ENCODE measurements at regions not wholly inside any gene's neighbourhood (a gene's known extent, or its start where the extent isn't known, plus 50 kb on each side); places are given as distances from the start of the nearest gene placed in this dataset.
"Not testable (repeated sequence)": the region's sequence is repeated elsewhere in the genome, so short reads cannot be mapped to it uniquely, and the experiment has no call there.

- Histone ChIP-seq H3K4me3 (ENCODE audit: low read depth in 1 of 2, low read length in 2 of 2) (no peak overlapping the region), H3K27ac (ENCODE audit: low read length) (no peak overlapping the region), H3K27me3 (ENCODE audit: low read depth, low read length) (no peaks in the 10 kb centered on the region), H3K4me1 (ENCODE audit: control insufficient read depth in 1 of 2, insufficient read depth in 2 of 2, low read length in 2 of 2) (no peaks in the 10 kb centered on the region), H3K9me3 (ENCODE audit: control insufficient read depth in 1 of 2, low read length in 2 of 2) (no peaks in the 10 kb centered on the region), H3K36me3 (ENCODE audit: control insufficient read depth in 1 of 2, insufficient read depth in 2 of 2, low read length in 2 of 2) (no peaks in the 10 kb centered on the region)
These were observed 389.3 kb downstream of the KCNA4 start for GRCh38 chr11:29627541-29627940.

DNA sequence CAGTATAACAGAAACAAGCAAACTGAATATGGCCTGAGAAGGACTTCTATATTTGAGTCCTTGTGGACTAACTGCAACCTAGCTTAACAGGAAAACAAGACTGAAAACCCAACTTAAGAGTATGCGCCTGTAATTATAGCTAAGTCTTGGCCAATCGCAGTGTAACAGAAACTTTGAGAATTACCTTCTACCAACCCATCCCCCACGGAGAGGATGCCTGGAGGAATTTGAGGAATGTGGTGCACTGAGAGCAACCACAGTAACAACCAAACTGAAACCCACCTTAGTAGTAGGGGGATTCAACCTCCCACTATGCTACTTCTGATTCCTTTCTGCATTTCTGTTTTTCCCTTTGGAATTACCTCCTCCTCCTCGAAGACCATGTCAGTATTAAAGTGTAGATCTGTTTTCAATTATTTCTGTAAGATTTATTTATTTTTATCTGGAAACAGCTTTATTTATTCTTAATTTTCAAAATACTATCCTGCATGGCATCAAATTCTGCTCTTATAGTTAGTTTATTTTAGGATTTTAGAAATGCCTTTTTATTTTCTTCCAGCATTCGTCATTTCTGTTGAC, 393.6 kb downstream of the KCNA4 start:
- Histone ChIP-seq H3K27me3 (ENCODE audit: low read depth, low read length) (no peaks in the 10 kb centered on the region), H3K4me1 (ENCODE audit: control insufficient read depth in 1 of 2, insufficient read depth in 2 of 2, low read length in 2 of 2) (no peaks in the 10 kb centered on the region), H3K9me3 (ENCODE audit: control insufficient read depth in 1 of 2, low read length in 2 of 2) (no peaks in the 10 kb centered on the region), H3K4me3 (ENCODE audit: low read depth in 1 of 2, low read length in 2 of 2) (no peak overlapping the region), H3K27ac (ENCODE audit: low read length) (no peak overlapping the region), H3K36me3 (ENCODE audit: control insufficient read depth in 1 of 2, insufficient read depth in 2 of 2, low read length in 2 of 2) (no peaks in the 10 kb centered on the region)

- H3K27ac ChIP-seq (ENCODE audit: low read length), result no peak overlapping the region
- no peaks in the 10 kb centered on the region for H3K36me3 ChIP-seq (ENCODE audit: control insufficient read depth in 1 of 2, insufficient read depth in 2 of 2, low read length in 2 of 2)
- H3K9me3 ChIP-seq (ENCODE audit: control insufficient read depth in 1 of 2, low read length in 2 of 2), result no peaks in the 10 kb centered on the region
- no peak overlapping the region for H3K4me3 ChIP-seq (ENCODE audit: low read depth in 1 of 2, low read length in 2 of 2)
- H3K4me1 ChIP-seq (ENCODE audit: control insufficient read depth in 1 of 2, insufficient read depth in 2 of 2, low read length in 2 of 2), result no peaks in the 10 kb centered on the region
- no peaks in the 10 kb centered on the region for H3K27me3 ChIP-seq (ENCODE audit: low read depth, low read length)
These were observed 400.2 kb downstream of the KCNA4 start for GRCh38 chr11:29616611-29617010.

- Histone ChIP-seq H3K36me3 (ENCODE audit: control insufficient read depth in 1 of 2, insufficient read depth in 2 of 2, low read length in 2 of 2) (no peaks in the 10 kb centered on the region), H3K27me3 (ENCODE audit: low read depth, low read length) (no peaks in the 10 kb centered on the region), H3K4me3 (ENCODE audit: low read depth in 1 of 2, low read length in 2 of 2) (no peak overlapping the region), H3K27ac (ENCODE audit: low read length) (no peak overlapping the region), H3K4me1 (ENCODE audit: control insufficient read depth in 1 of 2, insufficient read depth in 2 of 2, low read length in 2 of 2) (no peaks in the 10 kb centered on the region), H3K9me3 (ENCODE audit: control insufficient read depth in 1 of 2, low read length in 2 of 2) (no peaks in the 10 kb centered on the region)
These were observed 404.4 kb downstream of the KCNA4 start for GRCh38 chr11:29612423-29612822.

- H3K27me3 ChIP-seq (ENCODE audit: low read depth, low read length), result no peaks in the 10 kb centered on the region
- H3K27ac ChIP-seq (ENCODE audit: low read length), result no peak overlapping the region
- H3K4me1 ChIP-seq (ENCODE audit: control insufficient read depth in 1 of 2, insufficient read depth in 2 of 2, low read length in 2 of 2), result no peaks in the 10 kb centered on the region
- H3K9me3 ChIP-seq (ENCODE audit: control insufficient read depth in 1 of 2, low read length in 2 of 2), result no peaks in the 10 kb centered on the region
- no peaks in the 10 kb centered on the region for H3K36me3 ChIP-seq (ENCODE audit: control insufficient read depth in 1 of 2, insufficient read depth in 2 of 2, low read length in 2 of 2)
- H3K4me3 ChIP-seq (ENCODE audit: low read depth in 1 of 2, low read length in 2 of 2), result no peak overlapping the region
These were observed 410.3 kb downstream of the KCNA4 start for GRCh38 chr11:29606330-29607031.

DNA sequence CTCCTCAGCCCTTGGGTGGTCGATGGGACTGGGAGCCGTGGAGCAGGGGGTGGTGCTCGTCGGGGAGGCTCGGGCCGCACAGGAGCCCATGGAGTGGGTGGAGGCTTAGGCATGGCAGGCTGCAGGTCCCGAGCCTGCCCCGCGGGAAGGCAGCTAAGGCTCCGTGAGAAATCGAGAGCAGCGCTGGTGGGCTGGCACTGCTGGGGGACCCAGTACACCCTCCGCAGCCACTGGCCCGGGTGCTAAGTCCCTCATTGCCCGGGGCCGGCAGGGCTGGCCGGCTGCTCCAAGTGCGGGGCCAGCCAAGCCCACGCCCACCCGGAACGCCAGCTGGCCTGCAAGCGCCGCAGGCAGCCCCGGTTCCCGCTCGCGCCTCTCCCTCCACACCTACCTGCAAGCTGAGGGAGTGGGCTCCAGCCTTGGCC, 416.7 kb downstream of the KCNA4 start:
- not testable (repeated sequence) for H3K9me3 ChIP-seq (ENCODE audit: control insufficient read depth in 1 of 2, low read length in 2 of 2); H3K27ac ChIP-seq (ENCODE audit: low read length); H3K4me1 ChIP-seq (ENCODE audit: control insufficient read depth in 1 of 2, insufficient read depth in 2 of 2, low read length in 2 of 2); H3K36me3 ChIP-seq (ENCODE audit: control insufficient read depth in 1 of 2, insufficient read depth in 2 of 2, low read length in 2 of 2); H3K27me3 ChIP-seq (ENCODE audit: low read depth, low read length); H3K4me3 ChIP-seq (ENCODE audit: low read depth in 1 of 2, low read length in 2 of 2)

DNA sequence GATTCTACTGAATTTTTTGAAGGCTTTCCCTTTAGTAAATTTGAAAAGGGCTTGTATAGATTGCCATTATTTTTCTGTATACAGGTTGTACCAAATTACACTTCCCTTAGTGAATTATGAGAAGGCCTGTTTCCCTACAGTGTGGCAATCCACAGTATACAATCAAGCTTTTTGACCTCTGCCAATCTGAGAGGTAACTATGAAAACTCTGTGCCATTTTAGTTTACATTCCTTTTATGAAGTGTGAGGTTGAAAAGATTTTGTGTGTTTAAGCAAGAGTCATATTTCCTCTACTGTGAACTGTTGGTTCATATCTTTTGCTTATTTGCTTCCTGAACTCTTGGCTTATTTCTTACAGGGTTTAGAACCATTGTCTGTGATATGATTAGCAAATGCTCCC, 432.5 kb downstream of the KCNA4 start:
- H3K27me3 ChIP-seq (ENCODE audit: low read depth, low read length), result no peaks in the 10 kb centered on the region
- H3K4me1 ChIP-seq (ENCODE audit: control insufficient read depth in 1 of 2, insufficient read depth in 2 of 2, low read length in 2 of 2), result no peaks in the 10 kb centered on the region
- no peak overlapping the region for H3K27ac ChIP-seq (ENCODE audit: low read length)
- no peaks in the 10 kb centered on the region for H3K36me3 ChIP-seq (ENCODE audit: control insufficient read depth in 1 of 2, insufficient read depth in 2 of 2, low read length in 2 of 2)
- H3K9me3 ChIP-seq (ENCODE audit: control insufficient read depth in 1 of 2, low read length in 2 of 2), result peaks cover 0 to 3% of the 10 kb centered on the region in 2 donors
- H3K4me3 ChIP-seq (ENCODE audit: low read depth in 1 of 2, low read length in 2 of 2), result no peak overlapping the region

- no peaks in the 10 kb centered on the region for H3K4me1 ChIP-seq (ENCODE audit: control insufficient read depth in 1 of 2, insufficient read depth in 2 of 2, low read length in 2 of 2)
- no peak overlapping the region for H3K27ac ChIP-seq (ENCODE audit: low read length)
- H3K36me3 ChIP-seq (ENCODE audit: control insufficient read depth in 1 of 2, insufficient read depth in 2 of 2, low read length in 2 of 2), result no peaks in the 10 kb centered on the region
- H3K9me3 ChIP-seq (ENCODE audit: control insufficient read depth in 1 of 2, low read length in 2 of 2), result peaks cover 0 to 3% of the 10 kb centered on the region in 2 donors
- no peak overlapping the region for H3K4me3 ChIP-seq (ENCODE audit: low read depth in 1 of 2, low read length in 2 of 2)
- H3K27me3 ChIP-seq (ENCODE audit: low read depth, low read length), result no peaks in the 10 kb centered on the region
These were observed 438.0 kb downstream of the KCNA4 start for GRCh38 chr11:29578806-29579205.

- no peak overlapping the region for H3K27ac ChIP-seq (ENCODE audit: low read length)
- no peaks in the 10 kb centered on the region for H3K9me3 ChIP-seq (ENCODE audit: control insufficient read depth in 1 of 2, low read length in 2 of 2)
- H3K27me3 ChIP-seq (ENCODE audit: low read depth, low read length), result no peaks in the 10 kb centered on the region
- no peaks in the 10 kb centered on the region for H3K4me1 ChIP-seq (ENCODE audit: control insufficient read depth in 1 of 2, insufficient read depth in 2 of 2, low read length in 2 of 2)
- no peak overlapping the region for H3K4me3 ChIP-seq (ENCODE audit: low read depth in 1 of 2, low read length in 2 of 2)
- no peaks in the 10 kb centered on the region for H3K36me3 ChIP-seq (ENCODE audit: control insufficient read depth in 1 of 2, insufficient read depth in 2 of 2, low read length in 2 of 2)
These were observed 452.3 kb downstream of the KCNA4 start for GRCh38 chr11:29564486-29564885.

- H3K36me3 ChIP-seq (ENCODE audit: control insufficient read depth in 1 of 2, insufficient read depth in 2 of 2, low read length in 2 of 2), result no peaks in the 10 kb centered on the region
- no peaks in the 10 kb centered on the region for H3K4me1 ChIP-seq (ENCODE audit: control insufficient read depth in 1 of 2, insufficient read depth in 2 of 2, low read length in 2 of 2)
- H3K27me3 ChIP-seq (ENCODE audit: low read depth, low read length), result no peaks in the 10 kb centered on the region
- no peak overlapping the region for H3K27ac ChIP-seq (ENCODE audit: low read length)
- no peaks in the 10 kb centered on the region for H3K9me3 ChIP-seq (ENCODE audit: control insufficient read depth in 1 of 2, low read length in 2 of 2)
- H3K4me3 ChIP-seq (ENCODE audit: low read depth in 1 of 2, low read length in 2 of 2), result no peak overlapping the region
These were observed 454.6 kb downstream of the KCNA4 start for GRCh38 chr11:29562183-29562582.

GRCh38 chr11:29553990-29554389, 462.8 kb downstream of the KCNA4 start:
- no peak overlapping the region for H3K4me3 ChIP-seq (ENCODE audit: low read depth in 1 of 2, low read length in 2 of 2)
- H3K27me3 ChIP-seq (ENCODE audit: low read depth, low read length), result no peaks in the 10 kb centered on the region
- H3K36me3 ChIP-seq (ENCODE audit: control insufficient read depth in 1 of 2, insufficient read depth in 2 of 2, low read length in 2 of 2), result no peaks in the 10 kb centered on the region
- H3K4me1 ChIP-seq (ENCODE audit: control insufficient read depth in 1 of 2, insufficient read depth in 2 of 2, low read length in 2 of 2), result peaks cover 0 to 26% of the 10 kb centered on the region in 2 donors
- no peaks in the 10 kb centered on the region for H3K9me3 ChIP-seq (ENCODE audit: control insufficient read depth in 1 of 2, low read length in 2 of 2)
- no peak overlapping the region for H3K27ac ChIP-seq (ENCODE audit: low read length)
